AG04449 (cell line): ENCODE measurements at regions not wholly inside any gene's neighbourhood (a gene's known extent, or its start where the extent isn't known, plus 50 kb on each side); places are given as distances from the start of the nearest gene placed in this dataset.

Experiments
- CTCF ChIA-PET: fragments of 350-600 bp; formaldehyde crosslinking; extraction: SDS; loops from one replicate; lab custom pipeline; 2021; ENCODE audit warnings: antibody characterized with exemption; lab: Yijun Ruan, JAX
- POLR2A ChIA-PET: fragments of 400-600, 350-600 bp; formaldehyde crosslinking; extraction: SDS; loops from one replicate; lab custom pipeline; 2020; ENCODE audit warnings: antibody characterized with exemption, inconsistent platforms; lab: Yijun Ruan, JAX
- DNase-seq: peaks from one replicate; pipeline ENCODE4 v3.0.0-alpha.2; 2010; ENCODE audit warnings: low read depth, low spot score
- H3K4me3 ChIP-seq: 2 replicates; pipeline ENCODE4 v1.5.1; 2011; ENCODE audit warnings: low read depth, mild to moderate bottlenecking, control low read depth, low read length
- TF ChIP-seq, protein P1 (sequence below): IDR thresholded peaks from one replicate; pipeline ENCODE4 v1.5.1; 2011; ENCODE audit warnings: mild to moderate bottlenecking, moderate library complexity, low read length, control low read depth, inconsistent platforms; ENCODE audit not compliant: insufficient read depth; ENCODE audit errors: missing control alignments

GRCh38 chr2:10498525-10499274 is 50.6 kb upstream of the ODC1 start:
- ChIA-PET CTCF (no interaction called here), POLR2A (no interaction called here)
- TF ChIP-seq, protein P1, sequence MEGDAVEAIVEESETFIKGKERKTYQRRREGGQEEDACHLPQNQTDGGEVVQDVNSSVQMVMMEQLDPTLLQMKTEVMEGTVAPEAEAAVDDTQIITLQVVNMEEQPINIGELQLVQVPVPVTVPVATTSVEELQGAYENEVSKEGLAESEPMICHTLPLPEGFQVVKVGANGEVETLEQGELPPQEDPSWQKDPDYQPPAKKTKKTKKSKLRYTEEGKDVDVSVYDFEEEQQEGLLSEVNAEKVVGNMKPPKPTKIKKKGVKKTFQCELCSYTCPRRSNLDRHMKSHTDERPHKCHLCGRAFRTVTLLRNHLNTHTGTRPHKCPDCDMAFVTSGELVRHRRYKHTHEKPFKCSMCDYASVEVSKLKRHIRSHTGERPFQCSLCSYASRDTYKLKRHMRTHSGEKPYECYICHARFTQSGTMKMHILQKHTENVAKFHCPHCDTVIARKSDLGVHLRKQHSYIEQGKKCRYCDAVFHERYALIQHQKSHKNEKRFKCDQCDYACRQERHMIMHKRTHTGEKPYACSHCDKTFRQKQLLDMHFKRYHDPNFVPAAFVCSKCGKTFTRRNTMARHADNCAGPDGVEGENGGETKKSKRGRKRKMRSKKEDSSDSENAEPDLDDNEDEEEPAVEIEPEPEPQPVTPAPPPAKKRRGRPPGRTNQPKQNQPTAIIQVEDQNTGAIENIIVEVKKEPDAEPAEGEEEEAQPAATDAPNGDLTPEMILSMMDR, result no peak
- DNase-seq, result no peak
- H3K4me3 ChIP-seq, result no peak overlapping the region
